GM10266 (cell line): ENCODE measurements at regions not wholly inside any gene's neighbourhood (a gene's known extent, or its start where the extent isn't known, plus 50 kb on each side); places are given as distances from the start of the nearest gene placed in this dataset.

Experiments
- DNase-seq: peaks from one replicate; pipeline ENCODE4 v3.0.0; 2012; ENCODE audit errors: extremely low spot score
- CTCF ChIP-seq: IDR thresholded peaks from 2 replicates; pipeline ENCODE4 v1.5.1; 2012; ENCODE audit warnings: mild to moderate bottlenecking, low read depth; ENCODE audit not compliant: control insufficient read depth, insufficient read depth; ENCODE audit errors: missing control alignments

DNA sequence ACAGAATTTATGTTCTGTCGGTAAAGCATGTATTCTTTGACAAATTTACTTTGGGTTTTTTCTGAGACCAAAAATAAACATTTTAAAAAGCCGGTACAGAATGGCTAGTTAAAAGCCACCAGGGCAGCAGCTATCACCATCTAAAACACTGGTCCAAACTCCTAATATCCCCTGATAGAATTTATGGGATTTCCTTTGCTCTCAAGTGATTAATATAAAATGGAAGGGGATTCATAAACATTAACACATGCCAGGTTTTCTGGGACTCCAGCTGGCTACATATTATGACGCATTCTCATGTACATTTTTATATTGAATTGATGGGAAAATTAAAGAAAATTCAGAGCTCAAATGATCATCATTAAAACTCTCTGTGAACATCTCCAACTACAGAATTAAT, 640.8 kb downstream of the C12orf50 start:
- no peak for TF ChIP-seq CTCF

DNA sequence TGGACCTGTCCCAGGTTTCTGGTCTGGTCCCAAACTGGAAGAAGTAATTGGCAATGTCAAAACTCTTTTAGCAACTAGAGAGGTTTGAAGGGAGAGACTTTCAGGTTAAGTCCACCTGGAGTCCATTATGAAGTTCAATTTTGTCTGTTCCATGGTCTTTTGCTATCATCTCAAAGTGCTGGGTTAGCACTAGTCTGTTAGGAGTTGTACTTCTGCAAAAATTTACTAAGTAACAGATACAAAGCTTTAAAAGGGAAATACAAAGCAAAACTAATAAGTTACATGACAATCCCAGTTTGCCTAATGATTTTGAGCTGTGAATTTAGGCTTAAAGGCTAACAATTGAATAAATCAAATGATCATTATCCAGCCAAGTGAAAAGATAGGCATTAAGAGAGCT, 643.9 kb downstream of the C12orf50 start:
- TF ChIP-seq CTCF, result no peak
- DNase-seq, result no peak

More for the DNA sequence above, 640.8 kb downstream of the C12orf50 start:
- DNase-seq, result no peak

- no peak for DNase-seq
- TF ChIP-seq CTCF, result no peak
Observed at GRCh38 chr12:87384226-87384625, 645.0 kb downstream of the C12orf50 start.

- no peak for DNase-seq
Observed at GRCh38 chr12:87383680-87384079, 645.5 kb downstream of the C12orf50 start.

GRCh38 chr12:87382959-87383566, 646.1 kb downstream of the C12orf50 start:
- no peak for TF ChIP-seq CTCF
- DNase-seq, result no peak

More at GRCh38 chr12:87383680-87384079, 645.5 kb downstream of the C12orf50 start:
- TF ChIP-seq CTCF, result no peak

- TF ChIP-seq CTCF, result no peak
- no peak for DNase-seq
Observed at GRCh38 chr12:87382436-87382835, 646.8 kb downstream of the C12orf50 start.

GRCh38 chr12:87381742-87382141, 647.5 kb downstream of the C12orf50 start:
- no peak for TF ChIP-seq CTCF
- no peak for DNase-seq
